Common myeloid progenitor, CD34-positive (primary cell): ENCODE measurements at regions not wholly inside any gene's neighbourhood (a gene's known extent, or its start where the extent isn't known, plus 50 kb on each side); places are given as distances from the start of the nearest gene placed in this dataset.

Experiments
- CTCF ChIA-PET: fragments of 350-600 bp; sonication (Branson Sonifier 250); formaldehyde crosslinking; loops from one replicate; lab custom pipeline; 2021; ENCODE audit warnings: antibody characterized with exemption; lab: Charles Lee
- POLR2A ChIA-PET: fragments of 350-600 bp; sonication (Branson Sonifier 250); formaldehyde crosslinking; loops from one replicate; lab custom pipeline; 2021; ENCODE audit warnings: antibody characterized with exemption; lab: Charles Lee
- DNase-seq, 3 donors: peaks; one replicate each; pipeline versions ENCODE4 v3.0.0 to v3.0.0-alpha.2; 2013
- H3K27ac ChIP-seq, 2 experiments: 1 replicate in 1 of 2; 2 replicates in 1 of 2; pipeline ENCODE4 v1.7.0; 2013; ENCODE audit warnings: inconsistent platforms in 2 of 2, low read length in 2 of 2, mild to moderate bottlenecking in 2 of 2, low read depth in 1 of 2, moderate library complexity in 1 of 2; ENCODE audit not compliant: severe bottlenecking in 2 of 2, insufficient read depth in 1 of 2, poor library complexity in 1 of 2
- H3K27me3 ChIP-seq, 5 experiments: replicated peaks in 2 of 5; 1 replicate in 3 of 5; 2 replicates in 2 of 5; pipeline versions ENCODE4 v1.6.1 to v1.7.0; 2013; ENCODE audit warnings: low read length in 4 of 5, mild to moderate bottlenecking in 2 of 5, moderate library complexity in 2 of 5, inconsistent platforms in 1 of 5; ENCODE audit not compliant: insufficient read depth in 5 of 5, control insufficient read depth in 4 of 5
- H3K36me3 ChIP-seq, 4 experiments: 1 replicate in 2 of 4; 2 replicates in 2 of 4; pipeline versions ENCODE4 v1.6.1 to v1.7.0; 2013; ENCODE audit warnings: low read length in 3 of 4, control low read depth in 1 of 4, mild to moderate bottlenecking in 1 of 4; ENCODE audit not compliant: control insufficient read depth in 4 of 4, insufficient read depth in 4 of 4
- H3K4me1 ChIP-seq, 4 experiments: 1 replicate in 3 of 4; 2 replicates in 1 of 4; pipeline versions ENCODE4 v1.6.1 to v1.7.1; 2013; ENCODE audit warnings: low read length in 3 of 4, mild to moderate bottlenecking in 3 of 4, control low read depth in 1 of 4, inconsistent platforms in 1 of 4, moderate library complexity in 1 of 4; ENCODE audit not compliant: control insufficient read depth in 4 of 4, insufficient read depth in 4 of 4; ENCODE audit errors: control extremely low read depth in 1 of 4
- H3K4me3 ChIP-seq, 7 experiments: 1 replicate in 4 of 7; 2 replicates in 3 of 7; pipeline versions ENCODE4 v1.5.1 to v1.7.0; 2013; ENCODE audit warnings: mild to moderate bottlenecking in 7 of 7, low read length in 6 of 7, moderate library complexity in 6 of 7, inconsistent platforms in 2 of 7, low read depth in 2 of 7, control low read depth in 1 of 7; ENCODE audit not compliant: insufficient read depth in 4 of 7, control insufficient read depth in 1 of 7; ENCODE audit errors: extremely low read depth in 1 of 7
- H3K9me3 ChIP-seq, 5 experiments: 1 replicate in 4 of 5; 2 replicates in 1 of 5; pipeline versions ENCODE4 v1.6.1 to v1.7.1; 2013; ENCODE audit warnings: low read length in 4 of 5, mild to moderate bottlenecking in 2 of 5, inconsistent platforms in 1 of 5, low read depth in 1 of 5, moderate library complexity in 1 of 5; ENCODE audit not compliant: control insufficient read depth in 4 of 5, insufficient read depth in 2 of 5; ENCODE audit errors: control extremely low read depth in 1 of 5
- WGBS: methylation state at CpG from one replicate; pipeline ENCODE4 v1.1.5; 2013; ENCODE audit not compliant: insufficient coverage; 5-methylcytosine and 5-hydroxymethylcytosine counted together

DNA sequence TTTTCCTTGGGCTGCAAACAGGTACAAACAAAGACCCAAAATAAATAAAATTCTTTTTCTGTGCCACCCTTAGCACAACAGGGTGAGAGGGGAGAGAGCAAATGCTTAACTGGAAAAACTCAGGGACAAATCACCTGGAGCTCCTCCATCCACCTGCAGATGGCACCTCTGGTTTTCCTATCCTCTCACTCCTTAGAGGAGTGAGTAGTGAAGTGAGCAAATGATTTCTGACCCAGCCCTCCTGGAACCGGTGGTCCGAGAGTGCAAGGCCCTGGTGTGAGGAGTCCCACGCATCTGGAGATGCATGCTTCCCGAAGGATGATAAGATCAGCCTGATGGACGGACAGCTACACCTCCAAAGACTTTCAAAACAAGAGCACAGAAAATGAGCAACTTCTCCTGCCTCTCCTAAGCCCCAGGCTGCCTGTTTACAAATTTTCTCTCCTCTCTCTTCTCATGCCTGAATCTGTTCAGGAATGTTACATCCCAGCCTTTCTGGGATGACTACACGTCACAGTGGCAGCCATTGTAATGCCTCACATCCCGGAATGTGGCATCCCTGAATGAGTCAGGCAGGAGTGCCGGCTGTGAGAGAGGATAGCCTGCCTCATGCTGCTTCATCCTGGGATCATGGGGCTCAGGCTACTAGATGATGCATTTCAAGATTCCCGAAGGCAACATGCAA, 86.4 kb downstream of the ADRB2 start:
- H3K36me3 ChIP-seq: no peaks in the 10 kb centered on the region
- no peak overlapping the region for H3K4me3 ChIP-seq
- no peaks in the 10 kb centered on the region for H3K27me3 ChIP-seq
- H3K9me3 ChIP-seq: no peaks in the 10 kb centered on the region
- ChIA-PET CTCF (interaction anchor here (1.1 kb wide), 1 partner anchor 198 kb away, joined by 3 read pairs; no protein-coding TSS in a partner anchor), POLR2A (no interaction called here)
- WGBS: 93% methylated on average over 6 of the region's 9 CpGs
- no peak for DNase-seq
- no peak overlapping the region for H3K27ac ChIP-seq
- peaks cover 0 to 12% (median 9%) of the 10 kb centered on the region in 4 experiments for H3K4me1 ChIP-seq

- DNase-seq: no peak
- POLR2A ChIA-PET: no interaction called here
- Histone ChIP-seq H3K36me3 (no peaks in the 10 kb centered on the region), H3K9me3 (no peaks in the 10 kb centered on the region), H3K27ac (no peak overlapping the region), H3K4me3 (no peak overlapping the region), H3K4me1 (peaks cover 0 to 12% (median 9%) of the 10 kb centered on the region in 4 experiments), H3K27me3 (no peaks in the 10 kb centered on the region)
- 98% methylated on average over 4 of the region's 6 CpGs for WGBS
- CTCF ChIA-PET: interaction anchor here (0.7 to 1.1 kb wide), 4 partner anchors 33 to 197 kb away, joined by 3 read pairs; no protein-coding TSS in a partner anchor
These were observed 87.1 kb downstream of the ADRB2 start for GRCh38 chr5:148913493-148913892.

GRCh38 chr5:148913985-148914431, 87.6 kb downstream of the ADRB2 start:
- H3K36me3 ChIP-seq: no peaks in the 10 kb centered on the region
- no peaks in the 10 kb centered on the region for H3K9me3 ChIP-seq
- ChIA-PET POLR2A (no interaction called here), CTCF (interaction anchor here (0.7 to 1.3 kb wide), 4 partner anchors 34 to 175 kb away, joined by 3 read pairs; no protein-coding TSS in a partner anchor)
- H3K27me3 ChIP-seq: no peaks in the 10 kb centered on the region
- 36% methylated on average over 1 of the region's 2 CpGs for WGBS
- H3K4me1 ChIP-seq: peaks cover 0 to 12% (median 9%) of the 10 kb centered on the region in 4 experiments
- peak in 2 of 3 donors; percentile 8 to 18 for DNase-seq
- no peak overlapping the region for H3K4me3 ChIP-seq
- no peak overlapping the region for H3K27ac ChIP-seq

DNA sequence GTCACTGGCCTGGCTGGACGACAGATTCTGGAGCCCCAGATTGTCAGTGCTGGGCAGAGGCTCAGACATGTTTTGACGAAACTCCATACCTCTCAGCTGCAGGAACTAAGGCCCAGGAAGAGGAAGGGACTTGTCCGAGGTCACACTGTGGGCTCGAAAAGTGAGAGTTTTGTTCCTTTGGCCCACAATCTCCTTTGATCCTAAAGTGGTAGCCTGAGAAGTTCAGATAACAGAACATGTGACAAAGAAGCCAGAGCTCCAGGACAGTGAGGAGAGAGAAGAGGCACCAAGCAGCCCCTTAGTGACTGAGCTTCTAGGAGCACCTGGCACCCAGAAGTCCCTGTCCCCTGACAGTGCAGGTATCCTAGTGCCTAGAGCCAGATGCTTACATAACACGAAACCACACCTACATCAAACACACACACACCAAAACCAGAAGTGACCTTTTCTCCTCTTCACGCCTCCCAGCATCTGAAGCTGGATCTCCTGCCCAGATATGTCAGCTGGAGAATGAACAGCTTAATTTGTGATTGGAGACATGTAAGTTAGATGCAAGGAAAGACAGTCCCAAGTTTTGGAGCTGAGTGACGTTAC, 88.9 kb downstream of the ADRB2 start:
- Histone ChIP-seq H3K27ac (no peak overlapping the region), H3K4me1 (peaks cover 0 to 11% (median 8%) of the 10 kb centered on the region in 4 experiments), H3K9me3 (no peaks in the 10 kb centered on the region), H3K4me3 (no peak overlapping the region), H3K27me3 (no peaks in the 10 kb centered on the region), H3K36me3 (no peaks in the 10 kb centered on the region)
- CTCF ChIA-PET: interaction anchor here (1.3 to 1.6 kb wide), 2 partner anchors 21 to 81 kb away, joined by 3 to 5 read pairs; no protein-coding TSS in a partner anchor
- DNase-seq: peak in 1 of 3 donors; percentile 10
- POLR2A ChIA-PET: interaction anchor here (0.6 kb wide), 1 partner anchor 9 kb away, joined by 3 read pairs; no protein-coding TSS in a partner anchor
- WGBS: 57% methylated on average over 5 of the region's 7 CpGs

DNA sequence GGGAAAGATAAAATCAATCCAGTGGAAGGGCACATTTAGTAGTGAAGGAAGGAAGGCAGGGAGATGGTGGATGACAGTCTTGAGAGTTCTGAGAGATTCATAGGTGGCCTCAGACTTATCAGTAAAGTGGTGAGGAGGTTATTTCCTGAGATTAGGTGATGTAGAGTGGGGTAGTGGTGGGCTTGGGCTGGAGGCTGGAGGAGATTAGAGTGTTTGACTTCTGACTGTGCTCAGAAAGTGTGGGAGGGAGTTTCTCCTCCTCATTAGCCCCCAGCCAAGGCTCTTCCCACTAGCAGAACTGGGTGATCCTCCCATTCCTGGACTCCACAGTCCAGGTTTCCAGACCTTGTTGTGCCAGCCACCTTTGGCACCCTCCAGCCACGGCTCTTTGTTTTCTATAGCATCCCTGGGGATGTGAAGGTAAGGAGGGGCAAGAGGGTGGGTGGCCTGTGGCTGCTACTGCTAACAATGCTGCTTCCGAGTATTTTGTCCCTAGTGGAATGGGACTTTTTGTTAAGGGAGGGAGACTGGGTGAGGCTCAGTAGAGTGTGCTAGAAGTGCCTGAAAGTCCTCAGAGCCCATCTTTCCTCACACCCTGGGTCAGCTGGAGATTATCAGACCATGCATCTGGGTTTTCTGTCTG, 94.4 kb downstream of the ADRB2 start:
- Histone ChIP-seq H3K27me3 (no peaks in the 10 kb centered on the region), H3K4me1 (peaks cover 0 to 3% (median 0%) of the 10 kb centered on the region in 4 experiments), H3K27ac (no peak overlapping the region), H3K36me3 (no peaks in the 10 kb centered on the region), H3K9me3 (no peaks in the 10 kb centered on the region), H3K4me3 (no peak overlapping the region)
- WGBS: 100% methylated on average over 1 of the region's 2 CpGs
- CTCF ChIA-PET: no interaction called here
- POLR2A ChIA-PET: no interaction called here
- DNase-seq: peak in 1 of 3 donors; percentile 6

DNA sequence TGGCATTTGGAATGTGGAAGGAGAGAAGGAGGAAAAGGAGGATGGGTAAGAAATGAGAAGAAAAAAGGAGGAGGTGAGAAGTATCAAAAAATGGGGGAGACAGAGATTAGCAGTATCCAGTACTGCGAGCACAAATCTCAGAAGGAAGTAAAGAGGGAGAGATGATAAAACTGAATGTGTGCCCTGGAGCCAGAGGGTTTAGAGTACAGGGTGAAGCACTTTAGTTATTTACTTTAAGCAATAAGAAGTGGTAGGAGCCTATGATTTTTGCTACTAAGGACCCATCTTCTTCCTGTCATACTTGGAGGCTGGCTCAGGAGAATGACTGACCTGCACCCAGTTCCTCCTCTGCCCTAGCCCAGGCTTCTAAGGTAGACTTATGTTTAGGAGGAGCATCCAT, 94.9 kb downstream of the ADRB2 start:
- ChIA-PET CTCF (no interaction called here), POLR2A (no interaction called here)
- Histone ChIP-seq H3K27ac (no peak overlapping the region), H3K4me1 (peaks cover 0 to 3% (median 0%) of the 10 kb centered on the region in 4 experiments), H3K27me3 (no peaks in the 10 kb centered on the region), H3K9me3 (no peaks in the 10 kb centered on the region), H3K4me3 (no peak overlapping the region), H3K36me3 (no peaks in the 10 kb centered on the region)
- no peak for DNase-seq
- WGBS: 83% methylated on average over 1 of the region's 1 CpG
